Upper lobe of left lung (tissue), 4 donors: ENCODE measurements at regions not wholly inside any gene's neighbourhood (a gene's known extent, or its start where the extent isn't known, plus 50 kb on each side); places are given as distances from the start of the nearest gene placed in this dataset.

ENCODE experiments used
- EP300 ChIP-seq, 4 donors: sonication (generic); formaldehyde crosslinking; IDR thresholded peaks; one replicate each; pipeline ENCODE4 v1.5.1; 2017; ENCODE audit warnings: antibody characterized with exemption in 4 of 4, control low read depth in 2 of 4
- POLR2A ChIP-seq, 4 donors: fragments of 450-650 bp; IDR thresholded peaks; one replicate each; pipeline ENCODE4 v1.5.1; 2016 to 2017; ENCODE audit warnings: antibody characterized with exemption in 4 of 4, mild to moderate bottlenecking in 2 of 4
- TF ChIP-seq, protein P1 (sequence below), 6 experiments: fragments of 450-650 bp in 4 of 6; fragments of 200-600 bp in 2 of 6; sonication (generic) in 2 of 6; IDR thresholded peaks; one replicate each; pipeline ENCODE4 v1.5.1; 2016 to 2019; ENCODE audit warnings: antibody characterized with exemption in 6 of 6

DNA sequence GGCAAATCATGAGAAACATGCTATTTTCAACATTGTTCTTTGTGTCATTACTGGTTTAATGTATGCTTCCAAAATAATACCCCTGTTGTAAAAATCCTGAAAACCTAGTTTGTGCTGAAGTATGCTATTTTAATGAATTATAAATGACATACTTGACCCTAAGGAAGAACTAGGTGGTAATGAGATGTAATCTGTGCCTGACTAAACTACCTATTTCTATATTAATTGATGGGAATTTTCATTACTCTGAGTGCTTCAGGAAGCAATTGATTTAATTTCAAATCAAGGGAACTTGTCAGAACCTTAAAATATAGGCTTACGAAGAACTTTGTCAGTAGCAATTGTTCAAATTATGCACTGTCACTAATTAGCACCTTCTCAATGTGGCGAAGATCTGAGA is 1005.6 kb upstream of the SLC10A2 start:
- TF ChIP-seq POLR2A (IDR thresholded peaks at IDR 0.05): no peak
- TF ChIP-seq, protein P1, sequence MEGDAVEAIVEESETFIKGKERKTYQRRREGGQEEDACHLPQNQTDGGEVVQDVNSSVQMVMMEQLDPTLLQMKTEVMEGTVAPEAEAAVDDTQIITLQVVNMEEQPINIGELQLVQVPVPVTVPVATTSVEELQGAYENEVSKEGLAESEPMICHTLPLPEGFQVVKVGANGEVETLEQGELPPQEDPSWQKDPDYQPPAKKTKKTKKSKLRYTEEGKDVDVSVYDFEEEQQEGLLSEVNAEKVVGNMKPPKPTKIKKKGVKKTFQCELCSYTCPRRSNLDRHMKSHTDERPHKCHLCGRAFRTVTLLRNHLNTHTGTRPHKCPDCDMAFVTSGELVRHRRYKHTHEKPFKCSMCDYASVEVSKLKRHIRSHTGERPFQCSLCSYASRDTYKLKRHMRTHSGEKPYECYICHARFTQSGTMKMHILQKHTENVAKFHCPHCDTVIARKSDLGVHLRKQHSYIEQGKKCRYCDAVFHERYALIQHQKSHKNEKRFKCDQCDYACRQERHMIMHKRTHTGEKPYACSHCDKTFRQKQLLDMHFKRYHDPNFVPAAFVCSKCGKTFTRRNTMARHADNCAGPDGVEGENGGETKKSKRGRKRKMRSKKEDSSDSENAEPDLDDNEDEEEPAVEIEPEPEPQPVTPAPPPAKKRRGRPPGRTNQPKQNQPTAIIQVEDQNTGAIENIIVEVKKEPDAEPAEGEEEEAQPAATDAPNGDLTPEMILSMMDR (IDR thresholded peaks at IDR 0.05): no peak
- TF ChIP-seq EP300 (IDR thresholded peaks at IDR 0.05): no peak
